Effector CD4-positive, alpha-beta T cell (primary cell): ENCODE measurements at regions not wholly inside any gene's neighbourhood (a gene's known extent, or its start where the extent isn't known, plus 50 kb on each side); places are given as distances from the start of the nearest gene placed in this dataset.

Source experiments
- DNase-seq: peaks from one replicate; pipeline ENCODE4 v3.0.0-alpha.2; 2020

- DNase-seq = no peak
Measured at GRCh38 chr1:168782559-168783116, 53.6 kb upstream of the DPT start.

- no peak for DNase-seq
Measured at GRCh38 chr1:168783458-168784210, 54.6 kb upstream of the DPT start.

- DNase-seq = no peak
Measured at GRCh38 chr1:168786476-168787330, 57.7 kb upstream of the DPT start.

- no peak for DNase-seq
Measured at GRCh38 chr1:168788258-168788657, 59.3 kb upstream of the DPT start.

- no peak for DNase-seq
Measured at GRCh38 chr1:168789501-168789900, 60.5 kb upstream of the DPT start.

- DNase-seq = no peak
Measured at GRCh38 chr1:168792142-168792541, 63.1 kb upstream of the DPT start.

- no peak for DNase-seq
Measured at GRCh38 chr1:168792592-168793125, 63.7 kb upstream of the DPT start.

- DNase-seq = no peak
Measured at GRCh38 chr1:168794057-168794456, 65.1 kb upstream of the DPT start.

GRCh38 chr1:168795681-168796080 is 66.7 kb upstream of the DPT start:
- DNase-seq = no peak

GRCh38 chr1:168799927-168800605 is 71.1 kb upstream of the DPT start:
- no peak for DNase-seq

- no peak for DNase-seq
Measured at GRCh38 chr1:168801032-168801745, 72.2 kb upstream of the DPT start.

GRCh38 chr1:168803806-168804510 is 75.0 kb upstream of the DPT start:
- no peak for DNase-seq

- DNase-seq = no peak
Measured at GRCh38 chr1:168806952-168807351, 77.9 kb upstream of the DPT start.

GRCh38 chr1:168811176-168811575 is 82.2 kb upstream of the DPT start:
- no peak for DNase-seq

- DNase-seq = no peak
Measured at GRCh38 chr1:168819668-168820067, 90.7 kb upstream of the DPT start.

- no peak for DNase-seq
Measured at GRCh38 chr1:168821434-168821833, 92.4 kb upstream of the DPT start.

GRCh38 chr1:168822911-168823310 is 93.9 kb upstream of the DPT start:
- DNase-seq = no peak

- DNase-seq = no peak
Measured at GRCh38 chr1:168823988-168824387, 95.0 kb upstream of the DPT start.

- DNase-seq = no peak
Measured at GRCh38 chr1:168824418-168825065, 95.5 kb upstream of the DPT start.

- no peak for DNase-seq
Measured at GRCh38 chr1:168825129-168825528, 96.1 kb upstream of the DPT start.

GRCh38 chr1:168825820-168826219 is 96.8 kb upstream of the DPT start:
- DNase-seq = no peak
